Prostate gland (tissue), 2 donors: ENCODE measurements at regions not wholly inside any gene's neighbourhood (a gene's known extent, or its start where the extent isn't known, plus 50 kb on each side); places are given as distances from the start of the nearest gene placed in this dataset.

ENCODE experiments used
- CTCF ChIP-seq, 4 experiments: fragments of 200-600 bp in 2 of 4; fragments of 450-650 bp in 2 of 4; sonication (generic) in 2 of 4; IDR thresholded peaks; 1 replicate in 3 of 4; 2 replicates in 1 of 4; pipeline ENCODE4 v1.5.1; 2016 to 2019; ENCODE audit warnings: antibody characterized with exemption in 4 of 4, mild to moderate bottlenecking in 2 of 4, moderate library complexity in 2 of 4
- POLR2A ChIP-seq: fragments of 450-650 bp; IDR thresholded peaks from one replicate; pipeline ENCODE4 v1.6.1; 2016; ENCODE audit warnings: antibody characterized with exemption, mild to moderate bottlenecking
- POLR2AphosphoS5 ChIP-seq: sonication (generic); formaldehyde crosslinking; IDR thresholded peaks from one replicate; pipeline ENCODE4 v1.6.1; 2017; ENCODE audit warnings: antibody characterized with exemption

GRCh38 chr14:39580696-39581095, 148.5 kb upstream of the FBXO33 start:
- TF ChIP-seq CTCF (IDR thresholded peaks at IDR 0.05) (no peak), POLR2A (no peak), POLR2AphosphoS5 (no peak)
